ENCODE measurements at regions not wholly inside any gene's neighbourhood (a gene's known extent, or its start where the extent isn't known, plus 50 kb on each side); places are given as distances from the start of the nearest gene placed in this dataset.

DNA sequence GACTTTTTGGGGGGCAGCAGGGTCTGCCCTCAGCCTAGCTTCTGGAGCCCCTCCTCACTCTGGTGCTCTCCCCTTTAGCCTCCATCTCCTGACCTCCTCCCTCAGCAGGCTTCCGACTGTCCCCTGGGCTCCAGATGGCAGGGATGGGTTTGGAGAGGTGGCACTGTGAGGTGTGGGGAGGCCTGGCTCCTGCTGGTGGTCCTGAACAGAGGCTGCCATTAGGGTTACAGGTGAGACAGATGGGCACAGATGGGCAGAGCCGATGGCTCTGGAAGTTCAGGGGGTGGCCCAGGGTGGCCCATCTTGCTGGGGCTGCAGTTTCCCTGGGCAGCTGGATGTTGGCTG, 68.5 kb upstream of the BEGAIN start:
- 95% methylated on average over 2 of the region's 2 CpGs for WGBS (ENCODE audit: low lambda C conversion rate, missing lambda C conversion rate)
- no peak for DNase-seq (ENCODE audit: low spot score)
- Histone ChIP-seq H3K27ac (no peak overlapping the region), H3K4me2 (no peak overlapping the region), H3K9me3 (ENCODE audit: low read depth) (no peaks in the 10 kb centered on the region), H3K9me2 (replicated peaks; ENCODE audit: insufficient read depth) (no peaks in the 10 kb centered on the region), H3K4me3 (no peak overlapping the region), H3K27me3 (no peaks in the 10 kb centered on the region), H4K20me1 (ENCODE audit: insufficient read depth, poor library complexity, severe bottlenecking) (no peaks in the 10 kb centered on the region), H3K36me3 (replicated peaks; ENCODE audit: insufficient read depth, low read depth) (no peaks in the 10 kb centered on the region), H3K79me2 (no peaks in the 10 kb centered on the region), H2AFZ (no peak overlapping the region), H3K4me1 (ENCODE audit: insufficient read depth) (peaks cover 10% of the 10 kb centered on the region)
- TF ChIP-seq EZH2phosphoT487 (IDR thresholded peaks at IDR 0.05; ENCODE audit: low read depth, severe bottlenecking, unreplicated experiment), result no peak
- TF ChIP-seq EZH2 (IDR thresholded peaks at IDR 0.05; ENCODE audit: borderline replicate concordance), result no peak
- TF ChIP-seq, protein P1, sequence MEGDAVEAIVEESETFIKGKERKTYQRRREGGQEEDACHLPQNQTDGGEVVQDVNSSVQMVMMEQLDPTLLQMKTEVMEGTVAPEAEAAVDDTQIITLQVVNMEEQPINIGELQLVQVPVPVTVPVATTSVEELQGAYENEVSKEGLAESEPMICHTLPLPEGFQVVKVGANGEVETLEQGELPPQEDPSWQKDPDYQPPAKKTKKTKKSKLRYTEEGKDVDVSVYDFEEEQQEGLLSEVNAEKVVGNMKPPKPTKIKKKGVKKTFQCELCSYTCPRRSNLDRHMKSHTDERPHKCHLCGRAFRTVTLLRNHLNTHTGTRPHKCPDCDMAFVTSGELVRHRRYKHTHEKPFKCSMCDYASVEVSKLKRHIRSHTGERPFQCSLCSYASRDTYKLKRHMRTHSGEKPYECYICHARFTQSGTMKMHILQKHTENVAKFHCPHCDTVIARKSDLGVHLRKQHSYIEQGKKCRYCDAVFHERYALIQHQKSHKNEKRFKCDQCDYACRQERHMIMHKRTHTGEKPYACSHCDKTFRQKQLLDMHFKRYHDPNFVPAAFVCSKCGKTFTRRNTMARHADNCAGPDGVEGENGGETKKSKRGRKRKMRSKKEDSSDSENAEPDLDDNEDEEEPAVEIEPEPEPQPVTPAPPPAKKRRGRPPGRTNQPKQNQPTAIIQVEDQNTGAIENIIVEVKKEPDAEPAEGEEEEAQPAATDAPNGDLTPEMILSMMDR (IDR thresholded peaks at IDR 0.05; ENCODE audit: poor library complexity), result no peak

DNA sequence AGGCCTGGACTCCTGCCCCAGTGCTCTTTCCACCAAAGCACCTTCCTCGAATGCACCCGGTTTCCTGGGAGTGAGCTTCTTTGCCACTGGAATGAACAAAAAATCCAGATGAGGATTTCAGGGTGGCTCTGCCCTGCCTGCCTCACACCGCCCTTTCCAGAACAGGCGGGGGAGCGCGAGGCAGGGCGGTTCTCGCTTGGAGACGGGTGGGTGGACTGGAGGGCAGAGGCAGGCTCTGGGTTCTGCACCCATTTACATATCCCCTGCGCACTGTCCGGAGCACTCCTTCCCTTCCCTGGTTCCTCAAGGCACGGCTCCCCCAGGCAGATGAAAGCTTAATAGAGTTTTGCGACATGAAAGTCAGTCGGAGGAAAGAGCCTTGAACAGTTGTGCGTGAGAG, 69.7 kb upstream of the DLK1 start:
- Histone ChIP-seq H4K20me1 (ENCODE audit: insufficient read depth, poor library complexity, severe bottlenecking) (no peaks in the 10 kb centered on the region), H3K4me1 (ENCODE audit: insufficient read depth) (peaks cover 10% of the 10 kb centered on the region), H3K27me3 (no peaks in the 10 kb centered on the region), H3K4me2 (no peak overlapping the region), H3K9me3 (ENCODE audit: low read depth) (no peaks in the 10 kb centered on the region), H3K9me2 (replicated peaks; ENCODE audit: insufficient read depth) (no peaks in the 10 kb centered on the region), H3K36me3 (replicated peaks; ENCODE audit: insufficient read depth, low read depth) (no peaks in the 10 kb centered on the region), H3K27ac (no peak overlapping the region), H3K4me3 (no peak overlapping the region), H3K79me2 (no peaks in the 10 kb centered on the region), H2AFZ (no peak overlapping the region)
- DNase-seq (ENCODE audit: low spot score), result no peak
- TF ChIP-seq EZH2phosphoT487 (IDR thresholded peaks at IDR 0.05; ENCODE audit: low read depth, severe bottlenecking, unreplicated experiment) (no peak), EZH2 (IDR thresholded peaks at IDR 0.05; ENCODE audit: borderline replicate concordance) (no peak)
- TF ChIP-seq, protein P1 (IDR thresholded peaks at IDR 0.05; ENCODE audit: poor library complexity), result no peak
- WGBS (ENCODE audit: low lambda C conversion rate, missing lambda C conversion rate), result 91% methylated on average over 15 of the region's 15 CpGs

DNA sequence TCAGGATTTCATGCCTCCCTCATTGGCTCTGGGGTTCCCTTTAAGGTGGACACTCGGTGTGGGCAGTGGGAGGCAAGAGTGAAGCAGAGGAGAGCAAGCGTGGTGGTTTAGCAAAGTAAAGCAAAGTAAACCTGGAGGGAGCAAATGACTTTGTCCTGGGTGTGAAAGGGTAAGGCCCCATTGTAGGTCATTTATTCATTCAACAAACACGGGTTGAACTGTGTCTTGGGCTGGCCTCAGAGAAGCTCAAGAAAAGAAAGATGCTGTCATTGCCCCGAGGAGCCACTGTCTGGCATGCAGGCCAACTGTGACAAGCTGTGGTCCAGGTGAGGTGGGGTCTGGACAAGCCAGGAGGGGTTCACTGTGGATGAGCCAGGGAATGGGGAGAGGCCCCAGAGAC, 68.9 kb upstream of the DLK1 start:
- H3K27ac ChIP-seq, result no peak overlapping the region
- no peaks in the 10 kb centered on the region for H3K27me3 ChIP-seq
- no peaks in the 10 kb centered on the region for H4K20me1 ChIP-seq (ENCODE audit: insufficient read depth, poor library complexity, severe bottlenecking)
- H3K36me3 ChIP-seq (replicated peaks; ENCODE audit: insufficient read depth, low read depth), result no peaks in the 10 kb centered on the region
- H3K4me3 ChIP-seq, result no peak overlapping the region
- TF ChIP-seq, protein P1 (IDR thresholded peaks at IDR 0.05; ENCODE audit: poor library complexity), result no peak
- TF ChIP-seq EZH2 (IDR thresholded peaks at IDR 0.05; ENCODE audit: borderline replicate concordance), result no peak
- TF ChIP-seq EZH2phosphoT487 (IDR thresholded peaks at IDR 0.05; ENCODE audit: low read depth, severe bottlenecking, unreplicated experiment), result no peak
- 88% methylated on average over 4 of the region's 4 CpGs for WGBS (ENCODE audit: low lambda C conversion rate, missing lambda C conversion rate)
- H3K79me2 ChIP-seq, result no peaks in the 10 kb centered on the region
- no peak overlapping the region for H3K4me2 ChIP-seq
- no peaks in the 10 kb centered on the region for H3K9me3 ChIP-seq (ENCODE audit: low read depth)
- H3K9me2 ChIP-seq (replicated peaks; ENCODE audit: insufficient read depth), result no peaks in the 10 kb centered on the region
- no peak overlapping the region for H2AFZ ChIP-seq
- peaks cover 7% of the 10 kb centered on the region for H3K4me1 ChIP-seq (ENCODE audit: insufficient read depth)
- no peak for DNase-seq (ENCODE audit: low spot score)

All from hepatocyte (in vitro differentiated cells).